GM12878 (cell line): ENCODE measurements at regions not wholly inside any gene's neighbourhood (a gene's known extent, or its start where the extent isn't known, plus 50 kb on each side); places are given as distances from the start of the nearest gene placed in this dataset.

Source experiments
- CREM ChIP-seq: IDR thresholded peaks from 2 replicates; pipeline ENCODE4 v1.6.1; 2014; ENCODE audit warnings: antibody characterized with exemption, low read depth
- CTCF ChIP-seq, 3 experiments: IDR thresholded peaks in 2 of 3; conservative IDR thresholded peaks in 1 of 3; 2 replicates each; pipeline ENCODE4 v1.5.1; 2011; ENCODE audit warnings: low read depth in 3 of 3, low read length in 3 of 3, mild to moderate bottlenecking in 3 of 3, control low read depth in 2 of 3, moderate library complexity in 2 of 3, inconsistent platforms in 1 of 3, mixed read lengths in 1 of 3; ENCODE audit not compliant: control insufficient read depth in 2 of 3, insufficient read depth in 1 of 3; ENCODE audit errors: extremely low read depth in 1 of 3
- HDAC2 ChIP-seq: fragments of 200-600 bp; sonication (generic); IDR thresholded peaks from 2 replicates; pipeline ENCODE4 v1.6.1; 2017
- MXI1 ChIP-seq: fragments of 150-350 bp; IDR thresholded peaks from 2 replicates; pipeline ENCODE4 v1.6.1; 2011; ENCODE audit warnings: low read depth, mild to moderate bottlenecking, inconsistent platforms, low read length, improper control_type of control experiment
- NFXL1 ChIP-seq: fragments of 450-650 bp; IDR thresholded peaks from 2 replicates; pipeline ENCODE4 v1.6.1; 2017; ENCODE audit warnings: antibody characterized with exemption, mild to moderate bottlenecking, borderline replicate concordance
- TF ChIP-seq, protein P1 (sequence below): IDR thresholded peaks from 2 replicates; pipeline ENCODE4 v1.6.1; 2011; ENCODE audit warnings: borderline replicate concordance, low read depth, mild to moderate bottlenecking, moderate library complexity, low read length; ENCODE audit not compliant: insufficient read depth, poor library complexity, severe bottlenecking

DNA sequence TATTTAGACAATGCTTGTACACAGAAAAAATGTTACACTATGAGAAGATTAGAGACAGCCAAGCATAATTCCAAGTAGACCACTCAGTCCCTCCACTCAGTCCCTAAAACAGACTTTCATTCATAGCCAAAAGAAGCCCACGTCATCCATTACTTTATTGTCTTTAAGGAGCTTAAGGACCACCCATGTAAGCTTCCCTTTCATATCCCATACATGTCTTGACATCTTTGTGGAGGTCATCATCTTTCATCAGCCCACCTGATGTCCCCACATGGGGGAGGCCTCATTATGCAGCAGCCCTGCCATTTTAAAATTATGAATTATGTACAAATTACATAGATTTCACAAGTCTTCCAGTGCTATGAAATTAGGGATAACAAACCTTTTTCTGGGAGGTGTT, 92.6 kb upstream of the PALMD start:
- TF ChIP-seq CREM (no peak), CTCF (IDR thresholded peaks at IDR 0.05 in 2 of 3, conservative IDR thresholded peaks at IDR 0.05 in 1 of 3; ENCODE audit: control insufficient read depth in 2 of 3, extremely low read depth in 1 of 3, insufficient read depth in 1 of 3, low read depth in 3 of 3, low read length in 3 of 3) (no peak), MXI1 (no peak), NFXL1 (no peak), HDAC2 (no peak)
- TF ChIP-seq, protein P1, sequence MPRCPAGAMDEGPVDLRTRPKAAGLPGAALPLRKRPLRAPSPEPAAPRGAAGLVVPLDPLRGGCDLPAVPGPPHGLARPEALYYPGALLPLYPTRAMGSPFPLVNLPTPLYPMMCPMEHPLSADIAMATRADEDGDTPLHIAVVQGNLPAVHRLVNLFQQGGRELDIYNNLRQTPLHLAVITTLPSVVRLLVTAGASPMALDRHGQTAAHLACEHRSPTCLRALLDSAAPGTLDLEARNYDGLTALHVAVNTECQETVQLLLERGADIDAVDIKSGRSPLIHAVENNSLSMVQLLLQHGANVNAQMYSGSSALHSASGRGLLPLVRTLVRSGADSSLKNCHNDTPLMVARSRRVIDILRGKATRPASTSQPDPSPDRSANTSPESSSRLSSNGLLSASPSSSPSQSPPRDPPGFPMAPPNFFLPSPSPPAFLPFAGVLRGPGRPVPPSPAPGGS, result no peak
